Suprapubic skin (tissue), 4 donors: ENCODE measurements at regions not wholly inside any gene's neighbourhood (a gene's known extent, or its start where the extent isn't known, plus 50 kb on each side); places are given as distances from the start of the nearest gene placed in this dataset.

Experiments
- EP300 ChIP-seq: sonication (generic); formaldehyde crosslinking; IDR thresholded peaks from one replicate; pipeline ENCODE4 v1.6.1; 2017; ENCODE audit warnings: antibody characterized with exemption
- POLR2A ChIP-seq, 2 donors: fragments of 450-650 bp; IDR thresholded peaks; one replicate each; pipeline ENCODE4 v1.6.1; 2017; ENCODE audit warnings: antibody characterized with exemption in 2 of 2, mild to moderate bottlenecking in 2 of 2, moderate library complexity in 2 of 2
- POLR2AphosphoS5 ChIP-seq, 3 donors: sonication (generic); formaldehyde crosslinking; IDR thresholded peaks; one replicate each; pipeline ENCODE4 v1.6.1; 2017; ENCODE audit warnings: antibody characterized with exemption in 3 of 3
- TF ChIP-seq, protein P1 (sequence below), 2 donors: fragments of 200-600 bp in 1 of 2; fragments of 450-650 bp in 1 of 2; sonication (generic) in 1 of 2; IDR thresholded peaks; one replicate each; pipeline ENCODE4 v1.5.1; 2016 to 2019; ENCODE audit warnings: antibody characterized with exemption in 2 of 2, mild to moderate bottlenecking in 1 of 2, moderate library complexity in 1 of 2

DNA sequence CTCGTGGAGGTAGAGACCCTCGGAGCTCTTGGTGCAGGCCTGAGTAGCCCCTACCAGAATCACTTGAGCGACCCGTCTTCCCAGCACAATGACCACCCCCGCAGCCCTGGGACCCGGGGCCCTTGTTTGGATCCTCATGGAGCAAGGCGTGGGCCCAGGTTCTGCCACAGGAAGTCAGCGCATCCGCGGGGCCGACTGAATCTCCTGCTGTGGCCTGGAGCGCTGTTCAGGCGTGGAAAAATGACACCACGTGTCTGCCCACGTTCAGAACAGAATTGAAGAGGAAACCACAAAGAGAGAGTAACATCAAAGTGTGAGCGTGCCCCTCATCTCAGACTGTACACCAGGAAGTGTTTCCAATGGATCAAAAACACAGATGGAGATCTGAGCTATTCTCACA, 1479.2 kb downstream of the TBC1D22A start:
- TF ChIP-seq, protein P1, sequence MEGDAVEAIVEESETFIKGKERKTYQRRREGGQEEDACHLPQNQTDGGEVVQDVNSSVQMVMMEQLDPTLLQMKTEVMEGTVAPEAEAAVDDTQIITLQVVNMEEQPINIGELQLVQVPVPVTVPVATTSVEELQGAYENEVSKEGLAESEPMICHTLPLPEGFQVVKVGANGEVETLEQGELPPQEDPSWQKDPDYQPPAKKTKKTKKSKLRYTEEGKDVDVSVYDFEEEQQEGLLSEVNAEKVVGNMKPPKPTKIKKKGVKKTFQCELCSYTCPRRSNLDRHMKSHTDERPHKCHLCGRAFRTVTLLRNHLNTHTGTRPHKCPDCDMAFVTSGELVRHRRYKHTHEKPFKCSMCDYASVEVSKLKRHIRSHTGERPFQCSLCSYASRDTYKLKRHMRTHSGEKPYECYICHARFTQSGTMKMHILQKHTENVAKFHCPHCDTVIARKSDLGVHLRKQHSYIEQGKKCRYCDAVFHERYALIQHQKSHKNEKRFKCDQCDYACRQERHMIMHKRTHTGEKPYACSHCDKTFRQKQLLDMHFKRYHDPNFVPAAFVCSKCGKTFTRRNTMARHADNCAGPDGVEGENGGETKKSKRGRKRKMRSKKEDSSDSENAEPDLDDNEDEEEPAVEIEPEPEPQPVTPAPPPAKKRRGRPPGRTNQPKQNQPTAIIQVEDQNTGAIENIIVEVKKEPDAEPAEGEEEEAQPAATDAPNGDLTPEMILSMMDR (IDR thresholded peaks at IDR 0.05) = no peak
- TF ChIP-seq POLR2A (IDR thresholded peaks at IDR 0.05) = no peak
- no peak for TF ChIP-seq POLR2AphosphoS5 (IDR thresholded peaks at IDR 0.05)
- TF ChIP-seq EP300 = no peak
